KOPT-K1 (cell line): ENCODE measurements at regions not wholly inside any gene's neighbourhood (a gene's known extent, or its start where the extent isn't known, plus 50 kb on each side); places are given as distances from the start of the nearest gene placed in this dataset.

Experiments
- H3K27ac ChIP-seq: fragments of 200-600 bp; sonication (generic); 2 replicates; pipeline ENCODE4 v1.5.1; 2016; ENCODE audit warnings: antibody characterized with exemption, mild to moderate bottlenecking, low read depth, low read length; ENCODE audit not compliant: poor library complexity, severe bottlenecking
- H3K36me3 ChIP-seq: fragments of 200-600 bp; sonication (generic); 2 replicates; pipeline ENCODE4 v1.5.1; 2017; ENCODE audit warnings: antibody characterized with exemption, mild to moderate bottlenecking, low read length, moderate library complexity; ENCODE audit not compliant: insufficient read depth
- H3K9me3 ChIP-seq: fragments of 200-600 bp; sonication (generic); 2 replicates; pipeline ENCODE4 v1.5.1; 2017; ENCODE audit warnings: antibody characterized with exemption, low read length, mild to moderate bottlenecking; ENCODE audit not compliant: insufficient read depth, poor library complexity, severe bottlenecking

DNA sequence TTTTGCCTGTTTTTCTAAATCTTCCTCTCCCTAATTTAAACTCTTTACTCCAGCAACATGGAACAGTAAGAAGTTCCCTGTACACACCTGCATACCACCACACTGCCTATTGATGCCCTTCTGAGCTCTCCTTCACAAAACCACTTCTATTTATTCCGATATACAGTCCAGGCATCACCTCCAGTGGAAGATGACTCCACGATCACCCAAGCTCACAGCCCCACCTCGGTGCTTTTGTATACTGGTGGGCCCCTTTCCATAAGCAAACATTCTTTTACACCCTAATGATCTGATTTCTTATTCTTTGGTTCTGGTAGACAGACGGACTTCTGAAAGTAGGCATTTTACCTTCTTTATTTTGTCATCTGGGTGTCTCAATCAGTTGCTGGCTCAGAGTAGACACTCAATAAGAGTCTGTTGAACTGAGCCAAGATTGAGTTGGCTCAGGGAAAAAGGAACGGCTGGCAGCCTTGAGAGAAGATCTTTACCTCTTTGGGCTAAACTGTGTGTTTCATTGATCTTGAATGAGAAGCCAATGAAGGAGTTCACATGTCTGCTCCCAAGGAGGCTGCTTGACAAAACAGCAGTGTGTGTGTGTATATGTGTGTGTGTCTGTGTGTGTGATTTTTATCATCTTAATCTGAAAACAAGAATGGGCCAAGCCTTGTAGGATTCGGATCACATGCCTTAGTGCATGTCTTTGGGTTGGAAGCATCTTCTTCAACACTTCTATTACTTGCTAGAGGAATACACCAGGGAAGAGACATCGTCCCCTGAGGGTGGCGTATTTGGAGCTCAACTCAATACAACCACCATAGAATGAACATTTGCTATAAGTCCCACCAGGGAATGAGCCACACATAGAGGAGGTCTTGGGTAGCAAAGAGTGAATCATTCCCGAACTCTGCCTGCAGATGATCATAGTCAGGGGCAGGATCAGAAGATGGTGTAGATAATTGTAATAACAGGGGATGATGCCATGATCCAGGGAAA is 341.8 kb downstream of the CYRIA start:
- H3K36me3 ChIP-seq, result no peaks in the 10 kb centered on the region
- no peaks in the 10 kb centered on the region for H3K9me3 ChIP-seq
- no peak overlapping the region for H3K27ac ChIP-seq

DNA sequence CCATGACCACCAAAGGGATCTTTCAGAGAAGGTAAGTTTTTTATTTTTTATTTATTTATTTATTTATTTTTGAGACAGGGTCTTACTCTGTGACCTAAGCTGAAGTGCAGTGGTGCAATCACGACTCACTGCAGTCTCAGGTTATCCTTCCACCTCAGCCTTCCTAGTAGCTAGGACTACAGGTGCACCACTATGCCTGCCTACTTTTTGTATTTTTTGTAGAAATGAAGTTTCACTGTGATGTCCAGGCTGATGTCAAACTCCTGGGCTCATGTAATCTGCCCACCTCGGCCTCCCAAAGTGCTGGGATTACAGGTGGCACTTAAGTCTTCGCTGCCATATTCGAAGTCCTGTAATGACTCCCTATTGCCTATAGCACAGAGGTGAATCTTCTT is 342.5 kb downstream of the CYRIA start:
- no peak overlapping the region for H3K27ac ChIP-seq
- H3K36me3 ChIP-seq, result no peaks in the 10 kb centered on the region
- H3K9me3 ChIP-seq, result no peaks in the 10 kb centered on the region

DNA sequence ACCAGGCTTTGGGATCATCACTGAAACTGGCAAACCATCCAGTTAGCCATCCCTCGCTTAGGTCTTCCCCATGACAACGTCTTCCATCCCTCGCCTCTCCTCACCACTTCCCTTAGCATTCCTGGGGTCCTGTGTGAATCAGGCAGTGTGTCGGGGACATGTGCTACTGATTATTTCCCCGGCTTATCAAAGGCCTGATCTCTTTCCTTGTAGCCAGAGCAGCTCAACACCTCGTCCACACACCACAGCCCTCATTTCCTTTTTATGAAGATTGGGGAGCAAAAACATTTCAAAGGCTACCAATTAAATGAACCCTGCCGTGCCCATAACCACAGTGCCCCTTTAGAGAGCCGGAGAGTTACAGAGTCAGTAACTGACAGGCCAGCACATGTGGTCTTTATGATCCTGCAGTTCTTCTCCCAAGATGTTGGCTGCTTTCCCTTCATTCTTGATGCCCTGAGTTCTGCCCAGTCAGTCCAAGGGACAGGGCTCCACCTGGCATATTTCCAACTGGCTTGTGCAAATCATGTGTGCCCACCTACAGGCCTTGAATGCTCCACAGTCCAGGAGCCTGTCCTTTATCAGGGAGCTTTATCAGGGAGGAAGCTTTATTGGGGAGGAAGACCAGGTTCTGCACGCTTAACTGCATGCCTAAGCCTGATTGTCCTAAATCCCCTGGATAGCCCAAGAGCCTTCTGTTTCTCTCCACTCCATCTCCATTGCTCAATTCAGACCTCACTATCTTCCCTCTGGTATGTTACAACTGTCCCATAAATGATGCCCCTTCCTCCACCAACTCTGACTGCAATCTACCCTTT is 343.1 kb downstream of the CYRIA start:
- Histone ChIP-seq H3K36me3 (no peaks in the 10 kb centered on the region), H3K9me3 (no peaks in the 10 kb centered on the region), H3K27ac (no peak overlapping the region)

DNA sequence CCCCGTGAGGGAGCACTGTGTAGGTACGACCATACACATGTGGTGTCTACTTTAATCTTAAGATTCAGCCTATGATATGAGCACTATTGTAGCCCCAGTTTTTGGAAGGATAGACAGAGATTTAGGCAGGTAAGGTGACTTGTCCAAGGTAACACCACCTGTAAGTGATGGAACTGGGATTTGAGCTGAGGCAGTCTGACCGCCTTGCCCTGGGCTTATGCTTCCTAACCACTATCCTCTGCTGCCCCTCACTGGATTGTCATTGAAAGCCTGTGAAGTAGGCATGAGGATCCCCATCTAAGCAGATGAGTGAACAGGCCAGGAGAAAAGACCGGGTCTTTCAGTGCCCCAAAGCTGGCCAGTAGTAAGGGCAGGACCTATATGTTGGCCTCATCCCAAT is 343.8 kb downstream of the CYRIA start:
- no peak overlapping the region for H3K27ac ChIP-seq
- no peaks in the 10 kb centered on the region for H3K9me3 ChIP-seq
- no peaks in the 10 kb centered on the region for H3K36me3 ChIP-seq

DNA sequence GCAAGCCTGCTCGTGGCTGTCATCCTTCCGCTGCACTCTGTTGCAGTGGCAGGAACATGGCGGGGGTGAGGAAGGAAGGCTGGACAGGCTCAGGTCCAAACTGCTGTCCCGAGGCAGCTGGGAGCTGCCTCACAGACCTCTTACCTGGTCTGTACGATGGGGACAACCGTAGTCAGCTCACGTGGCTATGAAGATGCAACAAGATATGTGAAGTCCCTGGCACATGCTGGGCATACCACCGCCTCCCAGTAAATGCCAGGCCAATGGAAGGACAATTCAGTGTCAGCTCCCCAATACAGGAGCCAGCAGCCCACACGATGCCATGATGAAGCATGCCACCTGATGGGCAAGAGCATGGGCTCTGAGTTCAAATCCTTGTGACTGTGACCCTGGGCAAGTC is 344.4 kb downstream of the CYRIA start:
- Histone ChIP-seq H3K36me3 (no peaks in the 10 kb centered on the region), H3K27ac (no peak overlapping the region), H3K9me3 (no peaks in the 10 kb centered on the region)

DNA sequence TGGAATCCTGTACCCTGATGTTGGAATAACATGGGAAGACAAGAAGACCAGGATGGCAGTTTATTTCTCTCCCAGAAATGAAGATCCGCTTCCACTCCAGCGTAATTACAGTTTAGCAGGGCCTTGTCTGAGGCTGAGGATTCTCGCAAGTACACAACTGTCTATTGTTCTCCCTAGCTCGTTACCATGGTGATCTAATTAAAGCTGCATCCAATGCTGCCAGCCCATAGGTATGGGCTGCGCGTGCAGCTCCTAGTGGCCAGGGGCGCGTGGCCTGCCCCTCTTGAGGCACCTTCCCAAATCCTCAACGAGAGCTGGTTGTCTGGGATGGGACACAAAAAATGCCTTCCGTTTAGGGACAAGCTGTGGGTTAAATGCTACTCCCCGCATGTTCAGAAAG is 344.9 kb downstream of the CYRIA start:
- Histone ChIP-seq H3K36me3 (no peaks in the 10 kb centered on the region), H3K9me3 (no peaks in the 10 kb centered on the region), H3K27ac (no peak overlapping the region)

DNA sequence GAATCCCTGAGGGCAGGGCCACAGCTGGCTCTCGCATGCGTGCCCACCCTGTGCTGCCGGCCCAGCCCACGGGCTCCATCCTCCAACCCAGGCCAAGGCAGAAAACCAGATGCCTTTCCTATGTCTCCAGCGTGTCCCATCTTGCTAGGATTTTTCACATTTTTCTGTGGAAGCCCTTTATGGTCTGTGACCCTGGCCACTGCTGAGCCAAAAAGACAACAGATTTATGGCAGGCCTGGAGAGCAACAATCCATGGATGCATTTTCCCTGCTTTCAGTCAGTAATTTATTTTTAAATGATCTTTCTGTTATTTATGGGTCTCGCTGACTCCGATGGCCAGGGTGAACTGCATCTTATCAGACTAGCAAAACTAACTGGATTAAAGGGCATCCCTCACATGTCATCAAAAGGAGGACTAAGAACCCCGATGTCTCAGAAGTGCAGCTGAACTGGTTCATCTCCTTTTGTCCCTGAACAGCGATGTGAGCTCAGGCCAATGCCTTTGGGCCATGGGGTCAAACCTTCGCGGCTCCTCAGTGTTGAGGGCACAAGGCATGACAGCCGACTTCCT is 346.0 kb downstream of the CYRIA start:
- no peaks in the 10 kb centered on the region for H3K36me3 ChIP-seq

DNA sequence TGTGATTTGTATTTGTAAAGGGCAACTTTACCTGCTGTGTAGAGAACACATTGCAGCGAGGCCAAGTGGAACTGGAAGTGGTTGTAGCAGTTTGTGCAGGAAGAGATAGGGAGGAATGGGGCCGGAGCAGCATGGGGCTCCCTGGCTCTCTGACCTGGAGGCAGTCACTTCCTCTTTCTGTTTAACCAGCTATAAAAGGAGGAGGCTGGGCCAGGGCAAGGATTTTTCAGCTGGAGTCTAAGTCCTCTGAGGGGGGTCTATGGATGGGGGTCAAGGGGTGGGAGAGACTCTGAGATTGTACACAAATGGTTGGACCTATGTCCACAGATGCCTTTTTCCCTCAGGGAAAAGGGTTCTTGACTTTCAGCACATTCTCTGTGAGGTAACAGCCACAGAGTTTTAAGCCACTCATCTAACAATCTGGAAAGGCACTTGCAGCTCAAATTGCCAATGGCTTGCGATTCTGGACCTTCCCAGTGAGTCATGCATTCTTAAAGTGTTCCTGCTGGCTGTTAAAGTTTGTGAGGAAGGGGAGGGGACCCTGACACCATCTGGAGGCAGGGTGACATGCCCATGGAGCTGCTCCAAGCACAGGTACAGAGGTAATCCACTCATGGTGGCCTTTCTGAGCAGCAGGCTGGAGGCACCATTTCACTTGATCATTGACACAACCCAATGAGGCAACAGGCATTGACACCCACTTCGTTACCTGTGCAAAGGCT is 347.0 kb downstream of the CYRIA start:
- no peaks in the 10 kb centered on the region for H3K9me3 ChIP-seq
- H3K36me3 ChIP-seq, result no peaks in the 10 kb centered on the region
- H3K27ac ChIP-seq, result no peak overlapping the region

More for the DNA sequence above, 346.0 kb downstream of the CYRIA start:
- Histone ChIP-seq H3K9me3 (no peaks in the 10 kb centered on the region), H3K27ac (no peak overlapping the region)

DNA sequence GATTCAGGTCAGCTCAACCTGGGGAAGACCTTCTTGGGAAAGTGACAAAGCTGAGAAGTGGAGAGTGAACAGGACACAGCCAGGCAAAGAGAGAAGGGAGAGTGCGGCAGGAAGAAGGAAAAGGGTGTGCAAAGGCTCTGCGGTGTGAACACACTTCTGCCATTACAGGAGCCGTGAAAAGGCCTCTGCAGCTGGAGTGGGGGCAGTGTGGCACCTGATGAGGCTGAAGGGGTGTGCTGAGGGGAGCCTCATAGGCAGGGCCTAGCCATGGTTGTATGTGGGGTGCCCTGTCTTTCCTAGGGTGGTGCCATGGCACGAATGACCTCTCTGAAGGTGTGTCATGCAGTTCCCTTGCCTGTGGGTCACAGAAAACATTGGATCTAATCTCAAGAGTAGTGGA is 347.6 kb downstream of the CYRIA start:
- Histone ChIP-seq H3K27ac (no peak overlapping the region), H3K9me3 (no peaks in the 10 kb centered on the region), H3K36me3 (no peaks in the 10 kb centered on the region)

DNA sequence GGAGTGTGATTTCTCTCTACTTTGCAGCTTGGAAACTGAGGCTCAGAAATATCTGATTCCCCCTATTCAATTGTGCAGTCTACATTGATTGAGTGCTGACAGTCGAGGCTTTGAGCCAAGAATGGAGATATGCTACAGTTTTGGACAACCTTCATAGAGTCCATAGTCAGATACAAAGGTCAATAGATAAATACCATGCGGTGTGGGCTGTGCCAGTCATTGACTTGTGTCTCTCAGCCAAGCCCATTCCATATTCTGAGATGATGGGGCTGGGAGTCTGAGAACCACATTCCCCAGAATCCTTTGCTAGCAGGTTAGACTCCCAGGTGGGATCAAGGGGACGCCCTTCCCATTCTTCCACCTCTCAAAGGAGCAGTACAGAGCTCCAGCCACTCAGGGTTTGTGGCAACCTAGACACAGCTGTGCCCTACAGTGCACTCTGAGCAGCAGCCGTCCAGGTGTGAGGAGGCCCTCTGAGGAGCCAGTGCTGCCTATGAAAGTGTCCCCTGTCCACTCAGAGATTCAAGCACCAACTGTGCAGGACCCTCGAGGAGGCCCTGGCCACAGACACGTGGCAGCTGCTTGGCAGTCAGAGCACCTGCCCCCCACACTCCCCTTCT is 348.3 kb downstream of the CYRIA start:
- H3K27ac ChIP-seq, result no peak overlapping the region
- H3K36me3 ChIP-seq, result no peaks in the 10 kb centered on the region
- no peaks in the 10 kb centered on the region for H3K9me3 ChIP-seq

DNA sequence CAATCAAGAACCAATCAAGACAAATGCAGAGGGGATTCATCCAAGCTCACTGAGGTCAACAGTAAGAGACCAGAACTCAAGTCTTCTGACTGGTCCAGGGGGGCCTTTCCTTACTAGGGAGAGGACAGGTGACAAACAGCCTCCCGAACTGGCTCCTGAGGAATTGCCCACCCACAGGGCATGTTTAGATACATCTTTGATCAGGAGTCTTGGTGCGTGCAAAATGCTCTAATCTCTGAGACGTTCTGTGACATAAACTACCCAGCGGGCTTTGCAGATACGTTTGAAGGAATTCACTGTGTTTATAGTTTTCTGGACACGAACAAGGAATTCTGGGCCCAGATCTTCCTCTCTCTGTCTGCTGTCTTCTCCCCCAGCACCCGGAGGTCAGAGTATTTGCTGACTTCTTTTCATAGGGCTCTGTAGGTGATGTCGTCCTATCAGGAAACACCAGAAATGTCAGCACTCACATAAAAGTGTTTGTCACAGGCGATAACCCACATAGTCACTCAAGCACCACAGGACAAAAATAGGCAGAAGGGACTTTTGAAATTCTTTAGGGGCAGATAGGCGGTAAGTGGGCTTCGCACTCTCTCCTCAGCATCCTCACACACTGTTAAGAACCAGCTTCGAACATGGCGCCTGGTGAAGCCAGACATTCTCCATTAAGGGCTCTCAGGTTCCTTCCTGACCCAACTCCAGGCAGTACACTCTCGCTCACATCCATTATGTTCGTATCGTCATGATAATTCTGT is 349.0 kb downstream of the CYRIA start:
- no peaks in the 10 kb centered on the region for H3K9me3 ChIP-seq
- no peak overlapping the region for H3K27ac ChIP-seq
- no peaks in the 10 kb centered on the region for H3K36me3 ChIP-seq

DNA sequence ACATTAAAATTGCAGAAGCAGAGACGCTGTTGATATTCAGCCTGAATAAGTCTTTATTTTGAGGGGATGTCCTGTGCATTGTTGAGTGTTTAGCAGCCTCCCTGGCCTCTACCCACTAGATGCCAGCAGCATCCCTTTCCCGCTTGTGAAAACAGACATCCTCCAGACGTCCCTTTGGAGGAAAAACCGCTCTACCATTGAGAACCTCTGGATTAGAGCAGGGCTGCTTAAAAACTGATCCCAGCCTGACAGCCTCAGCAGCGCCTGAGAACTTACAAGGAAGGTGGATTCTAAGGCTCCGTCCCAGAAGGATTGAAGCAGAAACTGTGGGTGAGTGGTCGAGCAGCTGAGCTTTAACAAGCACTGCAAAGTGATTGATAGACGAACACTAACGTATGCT is 349.7 kb downstream of the CYRIA start:
- Histone ChIP-seq H3K36me3 (no peaks in the 10 kb centered on the region), H3K27ac (no peak overlapping the region), H3K9me3 (no peaks in the 10 kb centered on the region)

DNA sequence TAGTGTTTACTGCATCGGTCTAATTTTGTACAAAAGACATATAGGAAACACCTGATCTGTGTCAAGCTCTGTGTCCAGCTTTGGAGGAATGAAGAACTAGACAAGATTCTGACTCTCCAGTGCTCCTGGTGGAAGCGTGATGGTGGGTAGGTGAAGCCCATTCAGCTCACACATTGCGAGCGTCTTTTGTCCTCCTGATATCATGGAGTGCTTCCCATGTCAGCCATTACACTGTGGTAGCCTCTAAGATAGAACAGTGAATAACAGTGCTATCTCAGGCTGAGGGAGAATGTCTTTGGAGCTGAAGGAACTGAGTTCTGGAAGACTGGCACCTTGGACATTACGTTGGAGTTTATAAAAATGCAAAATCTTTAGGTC is 350.2 kb downstream of the CYRIA start:
- Histone ChIP-seq H3K36me3 (no peaks in the 10 kb centered on the region), H3K9me3 (no peaks in the 10 kb centered on the region)

More for the DNA sequence above, 350.2 kb downstream of the CYRIA start:
- H3K27ac ChIP-seq, result no peak overlapping the region
